IMR-90 (cell line): ENCODE measurements at regions not wholly inside any gene's neighbourhood (a gene's known extent, or its start where the extent isn't known, plus 50 kb on each side); places are given as distances from the start of the nearest gene placed in this dataset.

Experiments
- RFX5 ChIP-seq: IDR thresholded peaks from 2 replicates; pipeline ENCODE4 v1.8.0; 2012; ENCODE audit warnings: low read depth, mild to moderate bottlenecking, low read length, moderate library complexity
- TF ChIP-seq, protein P1 (sequence below): conservative IDR thresholded peaks from 2 replicates; pipeline ENCODE4 v1.5.1; 2012; ENCODE audit warnings: mild to moderate bottlenecking, low read depth, low read length, improper control_type of control experiment

- TF ChIP-seq, protein P1, sequence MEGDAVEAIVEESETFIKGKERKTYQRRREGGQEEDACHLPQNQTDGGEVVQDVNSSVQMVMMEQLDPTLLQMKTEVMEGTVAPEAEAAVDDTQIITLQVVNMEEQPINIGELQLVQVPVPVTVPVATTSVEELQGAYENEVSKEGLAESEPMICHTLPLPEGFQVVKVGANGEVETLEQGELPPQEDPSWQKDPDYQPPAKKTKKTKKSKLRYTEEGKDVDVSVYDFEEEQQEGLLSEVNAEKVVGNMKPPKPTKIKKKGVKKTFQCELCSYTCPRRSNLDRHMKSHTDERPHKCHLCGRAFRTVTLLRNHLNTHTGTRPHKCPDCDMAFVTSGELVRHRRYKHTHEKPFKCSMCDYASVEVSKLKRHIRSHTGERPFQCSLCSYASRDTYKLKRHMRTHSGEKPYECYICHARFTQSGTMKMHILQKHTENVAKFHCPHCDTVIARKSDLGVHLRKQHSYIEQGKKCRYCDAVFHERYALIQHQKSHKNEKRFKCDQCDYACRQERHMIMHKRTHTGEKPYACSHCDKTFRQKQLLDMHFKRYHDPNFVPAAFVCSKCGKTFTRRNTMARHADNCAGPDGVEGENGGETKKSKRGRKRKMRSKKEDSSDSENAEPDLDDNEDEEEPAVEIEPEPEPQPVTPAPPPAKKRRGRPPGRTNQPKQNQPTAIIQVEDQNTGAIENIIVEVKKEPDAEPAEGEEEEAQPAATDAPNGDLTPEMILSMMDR = no peak
- TF ChIP-seq RFX5 = no peak
Measured at GRCh38 chr5:174271316-174271715, 225.8 kb downstream of the NSG2 start.
